K562 (cell line): ENCODE measurements at regions not wholly inside any gene's neighbourhood (a gene's known extent, or its start where the extent isn't known, plus 50 kb on each side); places are given as distances from the start of the nearest gene placed in this dataset.

Experiments used
- CBFA2T3 ChIP-seq: fragments of 450-650 bp; IDR thresholded peaks from 2 replicates; pipeline ENCODE4 v1.6.1; 2017
- DDX20 ChIP-seq: fragments of 450-650 bp; IDR thresholded peaks from 2 replicates; pipeline ENCODE4 v1.6.1; 2016; ENCODE audit warnings: missing genetic modification characterization, low read depth, mild to moderate bottlenecking, missing compliant biosample characterization, moderate library complexity
- ETS1 ChIP-seq: conservative IDR thresholded peaks from 2 replicates; pipeline ENCODE4 v1.6.1; 2011; ENCODE audit warnings: low read depth, mild to moderate bottlenecking, low read length; ENCODE audit not compliant: control insufficient read depth
- KLF1 ChIP-seq: fragments of 450-650 bp; IDR thresholded peaks from 2 replicates; pipeline ENCODE4 v1.6.1; 2016; ENCODE audit warnings: missing genetic modification characterization, missing compliant biosample characterization
- PTRF ChIP-seq: fragments of 450-650 bp; IDR thresholded peaks from 2 replicates; pipeline ENCODE4 v1.6.1; 2016; ENCODE audit warnings: mild to moderate bottlenecking, missing genetic modification characterization, missing compliant biosample characterization
- RBM39 ChIP-seq: fragments of 200-400 bp; formaldehyde crosslinking; optimal IDR thresholded peaks from 2 replicates; pipeline ENCODE3; 2018; ENCODE audit warnings: low read depth, low read length
- ZBTB11 ChIP-seq, 3 experiments: fragments of 200-800 bp in 1 of 3; fragments of 250-450 bp in 1 of 3; fragments of 450-650 bp in 1 of 3; sonication (Bioruptor Pico) in 1 of 3; sonication (Bioruptor generic) in 1 of 3; formaldehyde crosslinking in 1 of 3; IDR thresholded peaks; 2 replicates each; pipeline versions ENCODE4 v1.6.1 to v1.8.0; 2016 to 2022; ENCODE audit warnings: mild to moderate bottlenecking in 2 of 3, missing genetic modification characterization in 2 of 3, missing compliant biosample characterization in 1 of 3, moderate library complexity in 1 of 3
- ZHX1 ChIP-seq: fragments of 150-350 bp; conservative IDR thresholded peaks from 2 replicates; pipeline ENCODE4 v1.6.1; 2014; ENCODE audit warnings: low read length
- ZNF318 ChIP-seq, 2 experiments: fragments of 450-650 bp; IDR thresholded peaks; 2 replicates each; pipeline ENCODE4 v1.6.1; 2016; ENCODE audit warnings: mild to moderate bottlenecking in 2 of 2, borderline replicate concordance in 1 of 2, low read depth in 1 of 2, moderate library complexity in 1 of 2

- TF ChIP-seq ZBTB11 (CRISPR knock-in tag; IDR thresholded peaks at IDR 0.05), result no peak
- TF ChIP-seq ZHX1, result no peak
- no peak for TF ChIP-seq ETS1
- no peak for TF ChIP-seq ZNF318 (IDR thresholded peaks at IDR 0.05; ENCODE audit: borderline replicate concordance in 1 of 2, low read depth in 1 of 2)
- TF ChIP-seq KLF1 (tag), result no peak
- TF ChIP-seq RBM39, result no peak
- TF ChIP-seq DDX20 (tag), result no peak
- TF ChIP-seq CBFA2T3, result no peak
- no peak for TF ChIP-seq PTRF (tag)
- TF ChIP-seq, all 486 proteins: peak for 0
Measured at GRCh38 chr11:37505406-37505805, 907.4 kb upstream of the RAG2 start (continued).
